ENCODE measurements at regions not wholly inside any gene's neighbourhood (a gene's known extent, or its start where the extent isn't known, plus 50 kb on each side); places are given as distances from the start of the nearest gene placed in this dataset.

DNA sequence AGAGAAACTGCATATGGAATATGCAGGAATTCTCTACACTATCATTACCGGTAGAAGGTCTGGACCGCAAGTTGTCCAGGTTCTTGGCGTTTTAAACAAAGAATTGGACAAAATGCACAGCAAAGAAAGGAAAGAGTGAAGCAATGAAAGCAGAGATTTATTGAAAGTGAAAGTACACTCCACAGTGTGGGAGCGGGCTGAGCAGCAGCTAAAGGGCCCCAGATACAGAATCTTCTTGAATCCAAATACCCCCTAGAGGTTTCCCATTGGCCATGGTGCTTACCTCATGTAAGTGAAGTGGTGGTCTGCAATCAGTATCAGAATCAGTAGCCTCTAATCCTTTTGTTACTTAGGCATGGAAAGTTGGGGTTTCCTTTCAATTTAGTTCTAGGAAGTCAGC is 178.5 kb upstream of the IRX3 start:
- intact Hi-C loops (cut with DNase I): no loop called here
- H3K4me1 ChIP-seq: no peaks in the 10 kb centered on the region
- no peak for DNase-seq
- H3K9me3 ChIP-seq: no peaks in the 10 kb centered on the region
- ATAC-seq: no peak
- no peak overlapping the region for H3K4me3 ChIP-seq
- H3K36me3 ChIP-seq (ENCODE audit: insufficient read depth in 1 of 2, low read depth in 1 of 2): no peaks in the 10 kb centered on the region
- peaks cover 0 to 4% (median 0%) of the 10 kb centered on the region in 3 donors for H3K27me3 ChIP-seq (ENCODE audit: insufficient read depth in 3 of 3, low read length in 2 of 3)
- WGBS, 3 donors: 85 to 93% (median 92%) methylated on average over 4 of the region's 4 CpGs
- H3K27ac ChIP-seq: no peak overlapping the region
- TF ChIP-seq, protein P1, sequence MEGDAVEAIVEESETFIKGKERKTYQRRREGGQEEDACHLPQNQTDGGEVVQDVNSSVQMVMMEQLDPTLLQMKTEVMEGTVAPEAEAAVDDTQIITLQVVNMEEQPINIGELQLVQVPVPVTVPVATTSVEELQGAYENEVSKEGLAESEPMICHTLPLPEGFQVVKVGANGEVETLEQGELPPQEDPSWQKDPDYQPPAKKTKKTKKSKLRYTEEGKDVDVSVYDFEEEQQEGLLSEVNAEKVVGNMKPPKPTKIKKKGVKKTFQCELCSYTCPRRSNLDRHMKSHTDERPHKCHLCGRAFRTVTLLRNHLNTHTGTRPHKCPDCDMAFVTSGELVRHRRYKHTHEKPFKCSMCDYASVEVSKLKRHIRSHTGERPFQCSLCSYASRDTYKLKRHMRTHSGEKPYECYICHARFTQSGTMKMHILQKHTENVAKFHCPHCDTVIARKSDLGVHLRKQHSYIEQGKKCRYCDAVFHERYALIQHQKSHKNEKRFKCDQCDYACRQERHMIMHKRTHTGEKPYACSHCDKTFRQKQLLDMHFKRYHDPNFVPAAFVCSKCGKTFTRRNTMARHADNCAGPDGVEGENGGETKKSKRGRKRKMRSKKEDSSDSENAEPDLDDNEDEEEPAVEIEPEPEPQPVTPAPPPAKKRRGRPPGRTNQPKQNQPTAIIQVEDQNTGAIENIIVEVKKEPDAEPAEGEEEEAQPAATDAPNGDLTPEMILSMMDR (IDR thresholded peaks at IDR 0.05): no peak

DNA sequence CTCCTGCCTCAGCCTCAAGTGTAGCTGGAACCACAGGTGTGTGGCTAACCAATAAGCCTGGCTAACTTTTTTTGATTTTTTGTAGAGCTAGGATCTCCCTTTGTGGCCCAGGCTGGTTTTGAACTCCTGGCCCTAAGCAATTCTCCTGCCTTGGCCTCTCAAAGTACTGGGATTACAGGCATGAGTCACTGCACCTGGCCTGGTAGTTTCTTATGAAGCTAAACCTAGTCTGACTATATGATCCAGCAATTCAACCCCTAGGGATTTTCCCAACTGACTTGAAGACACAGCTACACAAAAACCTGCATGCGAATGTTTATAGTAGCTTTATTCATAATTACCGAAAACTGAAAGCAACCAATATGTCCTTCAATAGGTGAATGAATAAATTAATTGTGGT is 176.2 kb upstream of the IRX3 start:
- Histone ChIP-seq H3K4me3 (no peak overlapping the region), H3K9me3 (no peaks in the 10 kb centered on the region), H3K36me3 (ENCODE audit: insufficient read depth in 1 of 2, low read depth in 1 of 2) (no peaks in the 10 kb centered on the region), H3K27ac (no peak overlapping the region), H3K4me1 (peaks cover 3% of the 10 kb centered on the region), H3K27me3 (ENCODE audit: insufficient read depth in 3 of 3, low read length in 2 of 3) (peaks cover 0 to 4% (median 3%) of the 10 kb centered on the region in 3 donors)
- TF ChIP-seq, protein P1 (IDR thresholded peaks at IDR 0.05): no peak
- ATAC-seq: no peak
- 95 to 100% (median 96%) methylated on average over 2 of the region's 2 CpGs for WGBS, 3 donors
- intact Hi-C loops (cut with DNase I): no loop called here
- no peak for DNase-seq

DNA sequence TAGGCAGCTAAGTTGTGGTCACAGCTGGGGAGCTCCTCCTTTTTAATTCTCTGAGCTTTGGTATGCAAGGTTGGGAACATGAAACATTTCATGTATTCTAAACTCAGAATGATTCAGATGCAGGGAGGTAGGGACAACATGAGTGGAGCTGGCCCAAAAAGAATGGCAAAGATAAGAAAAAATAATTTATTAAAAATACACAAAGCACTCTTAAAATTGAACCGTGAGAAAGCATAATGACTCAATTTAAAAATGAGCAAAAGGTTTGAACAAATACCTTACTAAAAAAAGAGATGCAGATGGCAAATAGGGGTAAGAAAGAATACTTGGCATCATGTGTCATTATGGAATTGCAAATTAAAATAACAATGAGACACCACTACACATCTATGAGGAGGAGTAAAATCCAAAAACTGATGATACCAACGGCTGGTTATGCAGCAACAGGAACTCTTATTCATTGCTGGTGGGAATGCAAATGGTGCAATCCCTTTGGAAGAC is 175.6 kb upstream of the IRX3 start:
- Histone ChIP-seq H3K36me3 (ENCODE audit: insufficient read depth in 1 of 2, low read depth in 1 of 2) (no peaks in the 10 kb centered on the region), H3K4me1 (peaks cover 3% of the 10 kb centered on the region), H3K27ac (no peak overlapping the region), H3K27me3 (ENCODE audit: insufficient read depth in 3 of 3, low read length in 2 of 3) (peaks cover 0 to 4% (median 3%) of the 10 kb centered on the region in 3 donors), H3K9me3 (no peaks in the 10 kb centered on the region), H3K4me3 (no peak overlapping the region)
- TF ChIP-seq, protein P1 (IDR thresholded peaks at IDR 0.05): no peak
- DNase-seq: no peak
- 84 to 89% (median 86%) methylated on average over 2 of the region's 2 CpGs for WGBS, 3 donors
- intact Hi-C loops (cut with DNase I): no loop called here
- ATAC-seq: no peak

DNA sequence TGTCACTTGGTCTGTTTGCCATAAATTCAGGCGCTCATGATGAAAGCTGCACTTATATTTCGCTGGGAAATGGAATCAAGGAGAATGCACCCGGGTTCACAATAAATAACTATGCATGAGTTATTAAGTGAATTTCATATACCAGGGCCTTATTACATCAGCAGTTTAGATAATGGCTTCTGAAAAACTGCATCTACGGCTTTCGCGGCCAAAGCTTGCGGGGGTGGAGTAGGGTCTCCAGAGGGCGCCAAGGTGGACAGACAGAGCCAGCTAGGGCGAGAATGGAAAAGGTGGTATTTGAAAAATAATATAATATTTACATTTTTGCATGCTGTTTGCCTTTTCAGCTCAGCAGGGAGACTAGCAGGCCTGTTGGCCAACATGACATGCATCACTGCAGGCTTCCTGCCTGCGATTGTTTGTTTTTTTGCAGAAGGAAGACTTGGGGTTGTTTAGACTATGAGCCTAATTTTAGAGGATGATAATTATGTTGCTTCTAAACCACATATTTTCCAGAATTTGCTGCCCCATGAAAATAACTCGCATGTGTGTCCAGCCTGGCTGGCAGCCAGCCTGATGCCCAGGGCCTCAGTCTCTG is 173.8 kb upstream of the IRX3 start:
- no peaks in the 10 kb centered on the region for H3K9me3 ChIP-seq
- H3K4me3 ChIP-seq: no peak overlapping the region
- H3K27me3 ChIP-seq (ENCODE audit: insufficient read depth in 3 of 3, low read length in 2 of 3): peaks cover 0 to 3% (median 0%) of the 10 kb centered on the region in 3 donors
- 82 to 85% (median 85%) methylated on average over 11 of the region's 11 CpGs for WGBS, 3 donors
- TF ChIP-seq, protein P1 (IDR thresholded peaks at IDR 0.05): no peak
- no peak overlapping the region for H3K27ac ChIP-seq
- no peaks in the 10 kb centered on the region for H3K36me3 ChIP-seq (ENCODE audit: insufficient read depth in 1 of 2, low read depth in 1 of 2)
- DNase-seq (no peak), ATAC-seq (no peak)
- intact Hi-C loops (cut with DNase I): no loop called here
- peaks cover 3% of the 10 kb centered on the region for H3K4me1 ChIP-seq

All from psoas muscle (tissue), 7 donors.